Smooth muscle cell (in vitro differentiated cells): ENCODE measurements at regions not wholly inside any gene's neighbourhood (a gene's known extent, or its start where the extent isn't known, plus 50 kb on each side); places are given as distances from the start of the nearest gene placed in this dataset.

Source experiments
- DNase-seq: peaks from one replicate; lab custom pipeline; 2025; ENCODE audit not compliant: unreplicated experiment; lab: John Stamatoyannopoulos, UW
- H2AFZ ChIP-seq: fragments of 200-600 bp; sonication (generic); 2 replicates; pipeline ENCODE4 v1.6.0; 2016; ENCODE audit warnings: antibody characterized with exemption, low read depth, mild to moderate bottlenecking
- H3F3A ChIP-seq: fragments of 200-600 bp; sonication (generic); 2 replicates; pipeline ENCODE4 v1.6.0; 2017; ENCODE audit warnings: antibody characterized with exemption, low read depth
- H3K27ac ChIP-seq: fragments of 200-600 bp; sonication (generic); 2 replicates; pipeline ENCODE4 v1.5.1; 2016; ENCODE audit warnings: low read depth, mild to moderate bottlenecking
- H3K27me3 ChIP-seq: fragments of 200-600 bp; sonication (generic); 2 replicates; pipeline ENCODE4 v1.6.1; 2016; ENCODE audit warnings: low read depth, mild to moderate bottlenecking
- H3K36me3 ChIP-seq: fragments of 200-600 bp; sonication (generic); 2 replicates; pipeline ENCODE4 v1.5.1; 2016; ENCODE audit warnings: low read depth
- H3K4me1 ChIP-seq: fragments of 200-600 bp; sonication (generic); 2 replicates; pipeline ENCODE4 v1.5.1; 2016; ENCODE audit warnings: low read depth
- H3K4me2 ChIP-seq: fragments of 200-600 bp; sonication (generic); 2 replicates; pipeline ENCODE4 v1.6.0; 2016; ENCODE audit warnings: mild to moderate bottlenecking
- H3K4me3 ChIP-seq: fragments of 200-600 bp; sonication (generic); 2 replicates; pipeline ENCODE4 v1.5.1; 2016; ENCODE audit warnings: mild to moderate bottlenecking
- H3K79me2 ChIP-seq: fragments of 200-600 bp; sonication (generic); 2 replicates; pipeline ENCODE4 v1.6.0; 2016; ENCODE audit warnings: low read depth, mild to moderate bottlenecking
- H3K9ac ChIP-seq: fragments of 200-600 bp; sonication (generic); 2 replicates; pipeline ENCODE4 v1.6.0; 2016; ENCODE audit warnings: low read depth
- H3K9me3 ChIP-seq: fragments of 200-600 bp; sonication (generic); replicated peaks from 2 replicates; pipeline ENCODE4 v1.5.1; 2016; ENCODE audit warnings: low read depth
- H4K20me1 ChIP-seq: fragments of 200-600 bp; sonication (generic); 2 replicates; pipeline ENCODE4 v1.6.0; 2016; ENCODE audit warnings: low read depth
- CTCF ChIP-seq: fragments of 200-600 bp; sonication (generic); IDR thresholded peaks from 2 replicates; pipeline ENCODE4 v1.5.1; 2017; ENCODE audit warnings: borderline replicate concordance, mild to moderate bottlenecking, antibody characterized with exemption; ENCODE audit not compliant: insufficient read depth, poor library complexity, severe bottlenecking
- WGBS: methylation state at CpG from one replicate; pipeline ENCODE4 v1.1.7; 2016; ENCODE audit warnings: low lambda C conversion rate; 5-methylcytosine and 5-hydroxymethylcytosine counted together

- no peak overlapping the region for H3K27ac ChIP-seq
- H3K79me2 ChIP-seq = no peaks in the 10 kb centered on the region
- no peak overlapping the region for H3K4me2 ChIP-seq
- H2AFZ ChIP-seq = no peak overlapping the region
- H3F3A ChIP-seq = no peaks in the 10 kb centered on the region
- no peaks in the 10 kb centered on the region for H3K4me1 ChIP-seq
- no peaks in the 10 kb centered on the region for H3K36me3 ChIP-seq
- no peaks in the 10 kb centered on the region for H4K20me1 ChIP-seq
- H3K4me3 ChIP-seq = no peak overlapping the region
- H3K9me3 ChIP-seq = no peaks in the 10 kb centered on the region
- no peaks in the 10 kb centered on the region for H3K27me3 ChIP-seq
- no peak for DNase-seq
- TF ChIP-seq CTCF = no peak
- no peak overlapping the region for H3K9ac ChIP-seq
- 86% methylated on average over 14 of the region's 14 CpGs for WGBS
These were observed 128.3 kb downstream of the OLIG3 start for GRCh38 chr6:137365707-137366437.

- Histone ChIP-seq H2AFZ (peak overlapping the region; percentile 20), H3K4me1 (no peaks in the 10 kb centered on the region), H3K9me3 (no peaks in the 10 kb centered on the region), H3K9ac (no peak overlapping the region), H3K27ac (peak overlapping the region; percentile 55), H4K20me1 (no peaks in the 10 kb centered on the region), H3K4me3 (no peak overlapping the region), H3K27me3 (no peaks in the 10 kb centered on the region), H3K36me3 (no peaks in the 10 kb centered on the region), H3F3A (no peaks in the 10 kb centered on the region), H3K4me2 (no peak overlapping the region), H3K79me2 (no peaks in the 10 kb centered on the region)
- no peak for TF ChIP-seq CTCF
- 42% methylated on average over 5 of the region's 5 CpGs for WGBS
- no peak for DNase-seq
These were observed 130.4 kb downstream of the OLIG3 start for GRCh38 chr6:137363805-137364138.

DNA sequence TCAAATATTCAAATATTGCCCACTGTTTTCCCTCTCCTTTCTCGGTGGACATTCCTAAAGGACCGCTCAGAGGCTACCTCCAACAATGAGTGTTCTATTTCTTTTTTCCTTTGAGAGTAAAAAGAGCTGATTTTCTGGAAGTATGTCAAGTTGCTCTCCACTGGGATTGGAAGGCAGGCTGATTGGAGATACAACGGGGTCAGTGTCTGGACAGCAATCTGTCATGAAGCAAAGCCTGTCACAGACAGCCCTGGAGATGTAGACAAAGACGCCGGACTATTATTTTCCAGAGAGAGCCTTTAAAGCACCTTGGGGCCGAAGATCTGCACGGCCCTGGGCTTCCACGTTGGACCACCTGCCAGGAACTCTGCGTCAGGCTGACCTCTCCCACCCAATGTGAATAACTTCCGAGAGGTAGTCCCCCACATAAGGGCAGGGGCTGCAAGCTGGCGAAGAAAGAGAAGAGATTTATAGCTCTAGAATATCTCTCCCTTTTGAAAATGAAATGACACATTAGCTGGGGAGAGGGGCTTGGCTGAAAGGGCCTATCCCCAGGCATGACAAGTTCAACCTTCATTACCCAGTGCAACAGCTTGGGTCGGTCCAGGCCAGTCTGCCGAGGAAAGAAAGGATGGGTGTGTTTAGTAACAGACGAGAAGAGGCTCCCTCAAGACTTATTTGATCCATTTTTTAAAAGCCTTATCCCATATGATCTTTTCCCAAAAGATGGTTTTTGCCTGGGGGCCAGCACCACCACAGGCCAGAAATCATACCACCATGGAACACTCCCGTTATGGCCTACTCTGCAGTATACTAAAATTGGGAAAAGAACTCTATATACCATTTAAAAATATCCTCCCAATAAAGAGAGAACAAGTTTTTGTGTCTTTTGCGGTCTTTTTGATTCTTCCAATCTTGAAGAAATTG, 131.1 kb downstream of the OLIG3 start:
- 77% methylated on average over 16 of the region's 16 CpGs for WGBS

More for the DNA sequence above, 131.1 kb downstream of the OLIG3 start:
- peak overlapping the region; percentile 31 for H3K27ac ChIP-seq
- no peak overlapping the region for H3K4me3 ChIP-seq
- no peak overlapping the region for H3K9ac ChIP-seq
- H4K20me1 ChIP-seq = no peaks in the 10 kb centered on the region
- DNase-seq = no peak
- peak overlapping the region; percentile 12 for H3K4me2 ChIP-seq
- peak overlapping the region; percentile 20 for H2AFZ ChIP-seq
- H3K27me3 ChIP-seq = no peaks in the 10 kb centered on the region
- H3K36me3 ChIP-seq = no peaks in the 10 kb centered on the region
- H3F3A ChIP-seq = no peaks in the 10 kb centered on the region
- TF ChIP-seq CTCF = no peak
- no peaks in the 10 kb centered on the region for H3K79me2 ChIP-seq
- no peaks in the 10 kb centered on the region for H3K4me1 ChIP-seq
- no peaks in the 10 kb centered on the region for H3K9me3 ChIP-seq
